ENCODE measurements at regions not wholly inside any gene's neighbourhood (a gene's known extent, or its start where the extent isn't known, plus 50 kb on each side); places are given as distances from the start of the nearest gene placed in this dataset.

DNA sequence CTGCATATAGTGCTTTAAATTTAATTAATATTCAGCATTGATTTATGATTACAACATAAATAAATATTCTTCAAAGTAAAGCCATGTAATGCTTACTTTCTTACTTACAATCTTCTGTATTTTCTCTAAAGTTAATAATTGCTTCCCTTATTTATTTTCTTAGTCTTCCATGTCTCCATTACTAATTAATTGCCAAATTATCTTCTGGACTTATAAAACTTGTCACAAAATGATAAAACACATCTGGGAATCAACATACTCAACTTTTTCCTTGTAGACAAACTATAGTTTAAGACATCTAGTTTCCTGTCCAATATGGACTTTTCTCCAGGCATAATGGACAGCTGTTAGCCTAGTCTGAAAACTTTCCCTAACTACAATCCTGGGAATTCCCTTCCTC, 466.6 kb downstream of the FLRT2 start:
- TF ChIP-seq ZNF354B (CRISPR knock-in tag; IDR thresholded peaks at IDR 0.05) (no peak), NFE2L2 (IDR thresholded peaks at IDR 0.05; ENCODE audit: low read length) (no peak)
